GM12872 (cell line): ENCODE measurements at regions not wholly inside any gene's neighbourhood (a gene's known extent, or its start where the extent isn't known, plus 50 kb on each side); places are given as distances from the start of the nearest gene placed in this dataset.

Experiments
- CTCF ChIP-seq: IDR thresholded peaks from 3 replicates; pipeline ENCODE4 v1.5.1; 2011; ENCODE audit warnings: low read depth, mild to moderate bottlenecking, low read length, moderate library complexity; ENCODE audit not compliant: insufficient read depth

- TF ChIP-seq CTCF, result no peak
These were observed 114.3 kb upstream of the DST start for GRCh38 chr6:56756791-56757587.

GRCh38 chr6:56756219-56756789, 113.6 kb upstream of the DST start:
- TF ChIP-seq CTCF, result no peak

- no peak for TF ChIP-seq CTCF
These were observed 112.4 kb upstream of the DST start for GRCh38 chr6:56755040-56755439.

- no peak for TF ChIP-seq CTCF
These were observed 111.1 kb upstream of the DST start for GRCh38 chr6:56753811-56754210.

- TF ChIP-seq CTCF, result no peak
These were observed 109.8 kb upstream of the DST start for GRCh38 chr6:56752534-56752933.

- no peak for TF ChIP-seq CTCF
These were observed 109.3 kb upstream of the DST start for GRCh38 chr6:56752009-56752408.

GRCh38 chr6:56751604-56752003, 108.9 kb upstream of the DST start:
- TF ChIP-seq CTCF, result no peak
